PFSK-1 (cell line): ENCODE measurements at regions not wholly inside any gene's neighbourhood (a gene's known extent, or its start where the extent isn't known, plus 50 kb on each side); places are given as distances from the start of the nearest gene placed in this dataset.

ENCODE experiments used
- FOXP2 ChIP-seq: optimal IDR thresholded peaks from 2 replicates; pipeline ENCODE3; 2011; ENCODE audit warnings: borderline replicate concordance, control low read depth, inconsistent platforms; ENCODE audit not compliant: insufficient read depth; ENCODE audit errors: extremely low read length, extremely low read depth
- POLR2AphosphoS5 ChIP-seq: IDR thresholded peaks from 2 replicates; pipeline ENCODE4 v1.6.1; 2012; ENCODE audit warnings: low read depth, mild to moderate bottlenecking, control low read depth, low read length, moderate library complexity
- SIN3A ChIP-seq: IDR thresholded peaks from 2 replicates; pipeline ENCODE4 v1.6.1; 2012; ENCODE audit warnings: mild to moderate bottlenecking, low read length, moderate library complexity, borderline replicate concordance; ENCODE audit not compliant: insufficient read depth
- TAF1 ChIP-seq: IDR thresholded peaks from 2 replicates; pipeline ENCODE4 v1.6.1; 2012; ENCODE audit warnings: low read length, control low read depth, borderline replicate concordance; ENCODE audit not compliant: insufficient read depth
- TF ChIP-seq, protein P1 (sequence below), 2 experiments: IDR thresholded peaks; 2 replicates each; pipeline versions ENCODE4 v1.6.1 to v1.8.0; 2011 to 2012; ENCODE audit warnings: low read depth in 2 of 2, low read length in 2 of 2, control low read depth in 1 of 2, inconsistent platforms in 1 of 2, mild to moderate bottlenecking in 1 of 2, moderate library complexity in 1 of 2; ENCODE audit not compliant: insufficient read depth in 1 of 2

DNA sequence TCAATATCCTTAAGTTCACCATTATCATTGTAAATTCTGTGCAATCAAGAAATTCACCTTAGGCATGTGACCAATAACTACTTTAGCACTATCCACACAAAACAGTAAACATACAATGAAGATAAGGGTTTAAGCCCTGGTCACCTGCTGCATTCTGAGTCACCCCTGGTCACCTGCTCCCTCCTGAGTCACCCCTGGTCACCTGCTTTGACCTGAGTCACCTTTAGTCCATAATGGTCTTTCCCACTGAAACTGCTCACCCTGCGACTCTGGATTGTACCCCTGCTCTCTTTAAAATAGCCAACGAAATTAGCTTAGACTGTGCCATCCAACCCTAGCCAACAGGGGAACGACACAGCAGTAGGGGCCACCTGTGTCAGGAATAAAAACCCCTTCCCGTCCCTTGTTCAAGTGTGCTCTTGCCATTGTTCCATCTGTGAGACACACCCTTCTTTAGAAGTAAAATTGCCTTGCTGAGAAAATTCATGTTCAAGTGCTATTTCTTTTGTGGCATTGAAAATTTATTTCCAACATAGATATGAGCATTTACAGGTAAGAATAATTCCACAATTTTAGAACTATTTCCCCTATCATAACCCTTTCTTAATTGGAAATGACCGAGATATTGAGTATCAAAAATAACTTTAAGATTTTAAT is 902.8 kb downstream of the DSC3 start:
- no peak for TF ChIP-seq POLR2AphosphoS5

DNA sequence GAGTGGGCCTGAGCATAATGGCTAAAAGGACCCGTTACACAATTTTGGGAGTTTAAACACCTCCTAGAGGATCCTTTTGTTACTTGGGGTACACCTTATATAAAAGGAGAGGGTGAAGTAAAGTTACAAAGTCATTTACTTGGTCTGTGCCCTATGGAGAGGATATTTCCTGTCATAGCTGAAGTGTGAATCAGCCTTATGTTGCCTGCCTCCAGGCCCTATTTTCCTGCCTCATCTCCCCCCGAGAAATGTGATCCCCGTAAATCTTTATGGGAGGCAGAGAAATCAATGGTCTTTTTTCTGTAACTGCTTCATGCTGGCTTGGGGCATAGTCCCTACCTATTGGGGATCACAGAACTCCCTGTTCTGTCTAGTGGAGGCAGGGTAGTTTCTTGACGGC is 906.6 kb downstream of the DSC3 start:
- TF ChIP-seq POLR2AphosphoS5 (no peak), FOXP2 (no peak), SIN3A (no peak), TAF1 (no peak)
- TF ChIP-seq, protein P1, sequence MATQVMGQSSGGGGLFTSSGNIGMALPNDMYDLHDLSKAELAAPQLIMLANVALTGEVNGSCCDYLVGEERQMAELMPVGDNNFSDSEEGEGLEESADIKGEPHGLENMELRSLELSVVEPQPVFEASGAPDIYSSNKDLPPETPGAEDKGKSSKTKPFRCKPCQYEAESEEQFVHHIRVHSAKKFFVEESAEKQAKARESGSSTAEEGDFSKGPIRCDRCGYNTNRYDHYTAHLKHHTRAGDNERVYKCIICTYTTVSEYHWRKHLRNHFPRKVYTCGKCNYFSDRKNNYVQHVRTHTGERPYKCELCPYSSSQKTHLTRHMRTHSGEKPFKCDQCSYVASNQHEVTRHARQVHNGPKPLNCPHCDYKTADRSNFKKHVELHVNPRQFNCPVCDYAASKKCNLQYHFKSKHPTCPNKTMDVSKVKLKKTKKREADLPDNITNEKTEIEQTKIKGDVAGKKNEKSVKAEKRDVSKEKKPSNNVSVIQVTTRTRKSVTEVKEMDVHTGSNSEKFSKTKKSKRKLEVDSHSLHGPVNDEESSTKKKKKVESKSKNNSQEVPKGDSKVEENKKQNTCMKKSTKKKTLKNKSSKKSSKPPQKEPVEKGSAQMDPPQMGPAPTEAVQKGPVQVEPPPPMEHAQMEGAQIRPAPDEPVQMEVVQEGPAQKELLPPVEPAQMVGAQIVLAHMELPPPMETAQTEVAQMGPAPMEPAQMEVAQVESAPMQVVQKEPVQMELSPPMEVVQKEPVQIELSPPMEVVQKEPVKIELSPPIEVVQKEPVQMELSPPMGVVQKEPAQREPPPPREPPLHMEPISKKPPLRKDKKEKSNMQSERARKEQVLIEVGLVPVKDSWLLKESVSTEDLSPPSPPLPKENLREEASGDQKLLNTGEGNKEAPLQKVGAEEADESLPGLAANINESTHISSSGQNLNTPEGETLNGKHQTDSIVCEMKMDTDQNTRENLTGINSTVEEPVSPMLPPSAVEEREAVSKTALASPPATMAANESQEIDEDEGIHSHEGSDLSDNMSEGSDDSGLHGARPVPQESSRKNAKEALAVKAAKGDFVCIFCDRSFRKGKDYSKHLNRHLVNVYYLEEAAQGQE (IDR thresholded peaks at IDR 0.05; ENCODE audit: insufficient read depth in 1 of 2, low read depth in 2 of 2, low read length in 2 of 2) = no peak

GRCh38 chr18:30134020-30134419 is 908.5 kb downstream of the DSC3 start:
- TF ChIP-seq POLR2AphosphoS5 (no peak), TAF1 (no peak), FOXP2 (no peak), SIN3A (no peak)
- TF ChIP-seq, protein P1 (IDR thresholded peaks at IDR 0.05; ENCODE audit: insufficient read depth in 1 of 2, low read depth in 2 of 2, low read length in 2 of 2) = no peak

DNA sequence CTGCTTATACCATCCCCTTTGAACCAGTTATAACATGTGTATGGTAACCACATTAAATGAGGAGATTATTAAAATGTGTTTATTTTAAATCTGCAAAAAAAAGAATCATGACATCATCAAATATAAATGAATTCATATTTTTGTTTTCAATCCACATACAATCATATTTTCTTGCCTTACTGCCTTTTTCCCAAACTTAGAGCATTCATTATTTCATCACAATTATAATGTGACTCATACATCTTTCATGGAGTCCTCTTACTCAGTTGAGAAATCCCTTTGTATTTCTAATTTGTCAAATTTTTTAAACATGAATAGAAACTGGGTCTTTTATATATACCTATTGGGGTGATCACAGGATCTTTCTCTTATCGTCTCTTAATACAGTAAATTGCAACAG is 909.6 kb downstream of the DSC3 start:
- TF ChIP-seq POLR2AphosphoS5 = no peak
- no peak for TF ChIP-seq TAF1
- TF ChIP-seq, protein P1 (IDR thresholded peaks at IDR 0.05; ENCODE audit: insufficient read depth in 1 of 2, low read depth in 2 of 2, low read length in 2 of 2) = no peak
- TF ChIP-seq SIN3A = no peak
- no peak for TF ChIP-seq FOXP2

DNA sequence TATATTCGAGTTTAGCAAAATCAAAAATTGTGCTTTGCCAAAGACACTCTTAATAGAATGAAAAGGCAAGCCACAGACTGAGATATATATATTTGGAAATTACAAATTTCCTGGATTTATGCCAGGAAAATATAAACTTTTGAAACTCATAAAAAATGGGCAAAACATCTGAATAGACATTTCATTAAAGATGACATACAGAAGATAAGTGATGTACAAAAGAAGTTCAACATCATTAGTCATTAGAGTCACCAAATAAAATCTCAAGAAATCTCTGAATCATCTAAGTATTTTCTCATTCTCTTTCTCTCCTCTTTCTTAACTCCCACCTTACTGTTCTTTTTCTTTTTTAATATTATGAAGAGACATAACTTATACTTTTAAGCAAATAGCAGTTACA is 921.1 kb downstream of the DSC3 start:
- TF ChIP-seq TAF1 = no peak
- TF ChIP-seq FOXP2 = no peak
- TF ChIP-seq POLR2AphosphoS5 = no peak
- TF ChIP-seq, protein P1 (IDR thresholded peaks at IDR 0.05; ENCODE audit: insufficient read depth in 1 of 2, low read depth in 2 of 2, low read length in 2 of 2) = no peak
- no peak for TF ChIP-seq SIN3A
